ENCODE measurements at regions not wholly inside any gene's neighbourhood (a gene's known extent, or its start where the extent isn't known, plus 50 kb on each side); places are given as distances from the start of the nearest gene placed in this dataset.
A peak's percentile ranks its signal among the peaks of the same experiment; 100 is the strongest.

DNA sequence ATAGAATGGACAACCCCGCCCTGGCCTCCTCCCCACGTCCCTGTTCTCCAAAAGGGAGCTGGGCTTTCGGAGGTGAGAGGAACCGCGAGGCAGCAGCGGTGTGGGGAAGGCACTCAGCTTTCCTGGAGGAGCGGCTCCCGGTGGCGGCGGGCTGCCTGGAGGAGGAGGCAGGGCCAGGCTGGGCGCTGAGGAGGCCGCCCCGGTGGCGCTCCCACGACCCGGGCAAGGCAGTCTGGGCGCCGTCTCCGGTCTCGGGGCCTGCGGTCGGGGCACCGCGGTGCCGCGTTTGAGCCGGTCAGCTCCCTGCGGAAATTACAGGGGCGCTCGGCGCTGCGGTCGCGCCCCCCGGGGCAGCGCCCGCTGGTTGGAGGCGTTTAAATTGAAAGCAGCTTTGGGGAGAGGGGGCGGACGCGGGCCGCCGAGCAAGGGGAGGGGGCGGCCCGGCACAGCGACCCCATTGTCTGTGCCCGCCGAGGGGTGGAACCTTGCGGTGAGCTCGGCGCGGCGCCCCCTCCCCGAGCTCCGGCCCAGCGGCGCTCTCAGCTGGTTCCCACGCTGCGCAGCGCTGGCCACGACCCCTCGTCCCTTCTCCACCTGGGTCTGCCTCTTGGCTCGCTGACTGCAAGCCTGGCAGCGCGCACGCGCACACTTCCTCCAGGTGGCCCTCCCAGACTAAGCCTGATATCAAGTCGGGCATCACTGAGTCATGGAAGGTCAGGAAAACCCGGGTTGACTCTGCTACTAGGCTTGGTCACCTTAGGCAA, 58.7 kb upstream of the DLX4 start:
- peak; percentile 20 for DNase-seq (ENCODE audit: low spot score)
- H3K4me1 Mint-ChIP-seq (ENCODE audit: unreplicated experiment), result no peaks in the 10 kb centered on the region

DNA sequence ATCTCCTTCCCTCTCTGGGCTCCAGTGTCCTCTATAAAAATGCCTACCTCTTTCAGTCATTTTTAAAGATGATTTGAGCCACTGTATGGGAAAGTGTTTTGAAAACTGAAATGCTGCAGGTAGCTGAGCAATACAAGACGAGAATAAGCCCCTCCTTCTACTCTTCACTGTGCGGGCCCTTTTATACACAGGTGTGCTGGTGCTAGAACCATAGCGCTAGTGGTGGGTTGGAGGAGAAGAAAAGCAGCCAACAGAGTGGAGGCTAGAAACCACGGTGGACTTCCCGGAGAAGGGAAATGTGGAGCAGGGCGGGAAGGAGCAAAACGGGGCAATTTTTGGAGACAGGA, 58.2 kb upstream of the DLX4 start:
- DNase-seq (ENCODE audit: low spot score), result no peak
- Mint-ChIP-seq H3K27me3 (ENCODE audit: unreplicated experiment) (peaks cover 31% of the 10 kb centered on the region), H3K27ac (ENCODE audit: unreplicated experiment) (no peak overlapping the region), H3K9me3 (ENCODE audit: unreplicated experiment) (no peaks in the 10 kb centered on the region), H3K4me3 (ENCODE audit: unreplicated experiment) (no peak overlapping the region), H3K4me1 (ENCODE audit: unreplicated experiment) (no peaks in the 10 kb centered on the region), H3K36me3 (ENCODE audit: low read depth, unreplicated experiment) (no peaks in the 10 kb centered on the region)
- TF ChIP-seq, protein P1, sequence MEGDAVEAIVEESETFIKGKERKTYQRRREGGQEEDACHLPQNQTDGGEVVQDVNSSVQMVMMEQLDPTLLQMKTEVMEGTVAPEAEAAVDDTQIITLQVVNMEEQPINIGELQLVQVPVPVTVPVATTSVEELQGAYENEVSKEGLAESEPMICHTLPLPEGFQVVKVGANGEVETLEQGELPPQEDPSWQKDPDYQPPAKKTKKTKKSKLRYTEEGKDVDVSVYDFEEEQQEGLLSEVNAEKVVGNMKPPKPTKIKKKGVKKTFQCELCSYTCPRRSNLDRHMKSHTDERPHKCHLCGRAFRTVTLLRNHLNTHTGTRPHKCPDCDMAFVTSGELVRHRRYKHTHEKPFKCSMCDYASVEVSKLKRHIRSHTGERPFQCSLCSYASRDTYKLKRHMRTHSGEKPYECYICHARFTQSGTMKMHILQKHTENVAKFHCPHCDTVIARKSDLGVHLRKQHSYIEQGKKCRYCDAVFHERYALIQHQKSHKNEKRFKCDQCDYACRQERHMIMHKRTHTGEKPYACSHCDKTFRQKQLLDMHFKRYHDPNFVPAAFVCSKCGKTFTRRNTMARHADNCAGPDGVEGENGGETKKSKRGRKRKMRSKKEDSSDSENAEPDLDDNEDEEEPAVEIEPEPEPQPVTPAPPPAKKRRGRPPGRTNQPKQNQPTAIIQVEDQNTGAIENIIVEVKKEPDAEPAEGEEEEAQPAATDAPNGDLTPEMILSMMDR (IDR thresholded peaks at IDR 0.05; ENCODE audit: unreplicated experiment), result no peak

More for the DNA sequence above, 58.7 kb upstream of the DLX4 start:
- H3K36me3 Mint-ChIP-seq (ENCODE audit: low read depth, unreplicated experiment), result no peaks in the 10 kb centered on the region
- TF ChIP-seq, protein P1 (IDR thresholded peaks at IDR 0.05; ENCODE audit: unreplicated experiment), result no peak
- no peaks in the 10 kb centered on the region for H3K9me3 Mint-ChIP-seq (ENCODE audit: unreplicated experiment)
- peak overlapping the region; percentile 42 for H3K4me3 Mint-ChIP-seq (ENCODE audit: unreplicated experiment)
- H3K27ac Mint-ChIP-seq (ENCODE audit: unreplicated experiment), result no peak overlapping the region
- H3K27me3 Mint-ChIP-seq (ENCODE audit: unreplicated experiment), result peaks cover 31% of the 10 kb centered on the region

- Mint-ChIP-seq H3K9me3 (ENCODE audit: unreplicated experiment) (no peaks in the 10 kb centered on the region), H3K36me3 (ENCODE audit: low read depth, unreplicated experiment) (no peaks in the 10 kb centered on the region), H3K4me3 (ENCODE audit: unreplicated experiment) (no peak overlapping the region), H3K27ac (ENCODE audit: unreplicated experiment) (no peak overlapping the region), H3K27me3 (ENCODE audit: unreplicated experiment) (peaks cover 35% of the 10 kb centered on the region), H3K4me1 (ENCODE audit: unreplicated experiment) (no peaks in the 10 kb centered on the region)
- no peak for DNase-seq (ENCODE audit: low spot score)
- TF ChIP-seq, protein P1 (IDR thresholded peaks at IDR 0.05; ENCODE audit: unreplicated experiment), result no peak
Measured at GRCh38 chr17:49911719-49912118, 57.3 kb upstream of the DLX4 start.

DNA sequence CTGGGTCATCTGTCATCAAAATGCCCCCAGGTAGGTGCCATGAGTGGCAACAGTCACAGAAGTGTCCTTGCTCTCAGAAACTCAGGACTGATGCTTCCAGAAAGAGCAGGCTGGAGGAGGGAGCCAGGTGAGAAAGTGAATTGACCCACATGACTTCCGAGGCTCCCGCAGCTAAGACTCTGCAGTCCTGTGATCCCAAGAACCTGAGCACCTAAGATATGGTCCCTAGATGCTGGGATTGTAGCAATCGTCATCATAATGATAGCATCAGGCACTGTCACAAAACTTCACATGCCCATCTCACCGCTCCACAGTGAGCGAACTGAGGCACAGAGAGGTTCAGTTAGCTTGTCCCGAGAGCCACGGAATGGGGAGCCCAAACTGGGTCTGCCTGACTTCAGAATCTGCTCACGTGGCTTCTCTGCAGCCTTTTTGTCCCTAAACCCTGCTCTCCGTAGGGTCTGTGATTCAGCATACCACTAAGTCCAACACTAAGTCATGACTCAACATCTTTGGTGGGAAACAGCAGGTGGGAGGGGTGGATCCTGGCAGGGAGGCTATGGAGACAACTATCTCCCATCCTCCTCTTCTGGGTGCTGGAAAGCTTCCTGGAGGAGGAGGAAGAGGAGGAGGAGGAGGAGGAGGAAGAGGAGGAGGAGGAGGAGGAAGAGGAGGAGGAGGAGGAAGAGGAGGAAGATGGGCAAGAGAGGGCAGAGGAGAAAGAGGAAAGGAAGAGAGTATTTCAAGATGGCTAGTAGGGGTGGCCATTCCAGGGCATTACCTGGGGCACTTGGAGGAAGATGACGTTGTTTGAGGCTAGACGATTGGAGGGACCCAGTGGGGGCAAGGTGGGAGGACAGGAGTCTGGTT, 55.5 kb upstream of the DLX4 start:
- no peaks in the 10 kb centered on the region for H3K4me1 Mint-ChIP-seq (ENCODE audit: unreplicated experiment)
- no peak overlapping the region for H3K27ac Mint-ChIP-seq (ENCODE audit: unreplicated experiment)
- no peaks in the 10 kb centered on the region for H3K36me3 Mint-ChIP-seq (ENCODE audit: low read depth, unreplicated experiment)
- no peak overlapping the region for H3K4me3 Mint-ChIP-seq (ENCODE audit: unreplicated experiment)
- TF ChIP-seq, protein P1 (IDR thresholded peaks at IDR 0.05; ENCODE audit: unreplicated experiment), result no peak
- H3K9me3 Mint-ChIP-seq (ENCODE audit: unreplicated experiment), result no peaks in the 10 kb centered on the region
- no peak for DNase-seq (ENCODE audit: low spot score)
- H3K27me3 Mint-ChIP-seq (ENCODE audit: unreplicated experiment), result peaks cover 41% of the 10 kb centered on the region

GRCh38 chr17:49914096-49914490, 54.9 kb upstream of the DLX4 start:
- H3K9me3 Mint-ChIP-seq (ENCODE audit: unreplicated experiment), result no peaks in the 10 kb centered on the region
- no peak overlapping the region for H3K27ac Mint-ChIP-seq (ENCODE audit: unreplicated experiment)
- TF ChIP-seq, protein P1 (IDR thresholded peaks at IDR 0.05; ENCODE audit: unreplicated experiment), result no peak
- no peaks in the 10 kb centered on the region for H3K36me3 Mint-ChIP-seq (ENCODE audit: low read depth, unreplicated experiment)
- H3K27me3 Mint-ChIP-seq (ENCODE audit: unreplicated experiment), result peaks cover 35% of the 10 kb centered on the region
- no peak for DNase-seq (ENCODE audit: low spot score)
- H3K4me1 Mint-ChIP-seq (ENCODE audit: unreplicated experiment), result no peaks in the 10 kb centered on the region
- no peak overlapping the region for H3K4me3 Mint-ChIP-seq (ENCODE audit: unreplicated experiment)
